DMS153 treated with DMSO at 0.1 percent for 48 hours (cell line): ENCODE measurements at regions not wholly inside any gene's neighbourhood (a gene's known extent, or its start where the extent isn't known, plus 50 kb on each side); places are given as distances from the start of the nearest gene placed in this dataset.
"Not testable (repeated sequence)": the region's sequence is repeated elsewhere in the genome, so short reads cannot be mapped to it uniquely, and the experiment has no call there.

Experiments used
- DNase-seq: peaks from one replicate; lab custom pipeline; 2025; ENCODE audit not compliant: unreplicated experiment; lab: John Stamatoyannopoulos, UW

DNA sequence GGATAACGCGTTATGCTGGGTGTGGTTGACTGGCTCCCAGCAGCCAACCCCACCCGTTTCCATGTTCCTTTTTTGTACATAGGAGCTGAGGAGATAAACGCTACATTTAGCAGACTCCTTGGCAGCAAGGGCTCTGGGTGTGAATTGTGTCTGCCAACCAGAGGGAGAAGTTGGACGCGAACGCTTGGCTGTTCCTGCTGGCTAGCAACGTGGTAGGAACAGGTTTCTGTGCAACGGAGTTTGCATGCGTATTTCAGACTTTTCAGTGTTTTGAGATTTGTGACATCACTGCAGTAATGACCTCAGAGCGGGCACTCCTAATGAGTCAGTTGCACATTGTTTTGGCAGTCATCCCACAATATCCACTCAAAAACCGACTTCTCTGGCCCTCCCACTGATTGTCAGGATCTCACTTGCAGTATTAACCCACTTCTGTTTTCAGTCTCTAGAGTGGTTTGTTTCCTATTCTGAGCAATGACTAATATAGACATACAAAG is 98.7 kb upstream of the RGS1 start:
- DNase-seq: no peak

DNA sequence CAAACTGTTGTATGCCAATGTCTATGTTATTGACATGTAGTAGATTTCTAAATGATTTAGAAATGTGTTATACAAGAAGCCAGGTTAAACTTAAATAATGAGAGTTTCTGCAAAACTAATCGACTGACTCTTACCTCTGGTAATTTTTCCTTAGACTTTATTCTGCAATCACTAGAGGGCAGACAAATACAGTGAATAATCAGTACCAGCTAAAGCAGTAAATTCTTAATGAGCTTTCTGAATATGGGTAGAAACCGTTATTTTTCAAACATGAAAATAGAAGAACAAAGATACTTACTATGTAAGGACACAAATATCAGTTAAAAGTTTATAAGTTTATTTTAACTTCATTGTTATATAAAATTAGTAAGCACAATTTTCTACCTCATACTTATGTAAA is 97.9 kb upstream of the RGS1 start:
- DNase-seq: peak; percentile 47

- no peak for DNase-seq
Observed at GRCh38 chr1:192485692-192486436, 89.7 kb upstream of the RGS1 start.

DNA sequence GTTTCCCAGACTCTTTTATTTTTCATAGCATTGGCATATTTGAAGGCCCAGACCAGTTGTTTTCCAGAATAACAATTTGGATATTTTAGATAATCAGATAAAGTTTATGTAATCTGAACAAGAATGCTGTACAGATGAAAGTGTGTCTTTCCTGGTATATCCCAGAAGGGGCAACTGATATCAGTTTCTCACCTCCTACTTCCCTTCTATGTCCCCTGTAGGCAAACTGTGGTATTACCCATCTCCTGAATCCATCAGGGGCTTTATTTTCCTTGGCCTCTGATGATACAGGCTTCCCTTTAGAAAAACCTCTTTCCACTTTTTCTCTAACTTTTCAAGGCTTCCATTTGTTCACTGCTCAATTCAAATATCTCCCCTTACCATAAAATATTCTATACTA is 87.5 kb upstream of the RGS1 start:
- no peak for DNase-seq

DNA sequence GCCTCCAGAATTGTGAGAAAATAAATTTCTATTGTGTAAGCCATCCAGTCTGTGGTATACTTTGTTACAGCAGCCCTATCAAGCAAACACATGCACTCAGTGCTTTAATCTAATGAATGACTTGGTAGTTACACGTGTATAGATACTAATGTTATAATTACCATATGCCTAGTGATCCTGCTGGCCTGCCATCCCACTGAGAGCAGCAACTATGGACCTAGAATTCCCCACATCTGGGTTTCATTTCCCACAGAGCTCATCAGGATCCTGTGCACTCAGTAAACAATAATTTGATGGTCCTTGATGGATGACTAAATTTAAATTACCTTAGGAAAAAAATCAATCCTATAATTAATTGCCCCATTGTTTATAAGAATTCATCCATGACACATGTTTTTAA is 86.5 kb upstream of the RGS1 start:
- DNase-seq: no peak

- DNase-seq: peak; percentile 82
Observed at GRCh38 chr1:192489748-192490147, 85.8 kb upstream of the RGS1 start.

GRCh38 chr1:192491804-192492554 is 83.6 kb upstream of the RGS1 start:
- DNase-seq: no peak

GRCh38 chr1:192493584-192493983 is 82.0 kb upstream of the RGS1 start:
- DNase-seq: no peak

DNA sequence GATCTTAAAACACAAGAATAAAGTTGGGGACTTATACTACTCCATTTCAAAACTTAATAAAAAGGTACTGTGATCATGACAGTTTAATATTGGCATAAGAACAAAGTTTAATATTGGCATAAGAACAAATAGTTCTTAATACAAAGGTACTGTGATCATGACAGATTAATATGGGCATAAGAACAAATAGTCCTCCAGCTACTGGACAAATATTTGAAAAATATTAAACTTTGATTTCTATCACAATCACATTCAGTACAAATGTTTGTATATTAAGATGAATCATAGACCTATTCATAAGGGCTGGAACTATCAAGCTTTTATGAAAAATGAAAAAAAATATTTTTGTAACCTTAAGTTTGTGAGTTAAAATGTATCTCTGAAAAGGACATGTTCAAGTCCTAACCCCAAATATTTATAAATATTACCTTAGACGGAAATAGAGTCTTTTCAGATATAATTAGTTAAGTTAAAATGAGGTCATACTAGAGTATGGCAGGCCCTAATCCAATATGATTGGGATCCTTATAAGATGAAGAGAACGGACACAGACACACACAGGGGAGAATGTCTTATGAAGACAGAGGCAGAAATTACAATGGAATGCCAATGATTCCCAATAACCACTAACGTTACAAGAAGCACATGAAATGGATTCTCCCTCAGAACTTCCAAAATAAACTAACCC is 79.1 kb upstream of the RGS1 start:
- DNase-seq: no peak

GRCh38 chr1:192497214-192497794 is 78.3 kb upstream of the RGS1 start:
- no peak for DNase-seq

GRCh38 chr1:192498092-192498491 is 77.5 kb upstream of the RGS1 start:
- not testable (repeated sequence) for DNase-seq

- not testable (repeated sequence) for DNase-seq
Observed at GRCh38 chr1:192499061-192499581, 76.5 kb upstream of the RGS1 start.

DNA sequence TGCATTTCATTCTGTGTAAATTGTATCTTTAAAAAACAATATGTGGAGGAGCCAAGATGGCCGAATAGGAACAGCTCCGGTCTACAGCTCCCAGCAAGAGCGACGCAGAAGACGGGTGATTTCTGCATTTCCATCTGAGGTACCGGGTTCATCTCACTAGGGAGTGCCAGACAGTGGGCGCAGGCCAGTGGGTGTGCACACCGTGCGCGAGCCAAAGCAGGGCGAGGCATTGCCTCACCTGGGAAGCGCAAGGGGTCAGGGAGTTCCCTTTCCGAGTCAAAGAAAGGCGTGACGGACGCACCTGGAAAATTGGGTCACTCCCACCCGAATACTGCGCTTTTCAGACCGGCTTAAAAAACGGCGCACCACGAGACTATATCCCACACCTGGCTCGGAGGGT is 75.0 kb upstream of the RGS1 start:
- not testable (repeated sequence) for DNase-seq

DNA sequence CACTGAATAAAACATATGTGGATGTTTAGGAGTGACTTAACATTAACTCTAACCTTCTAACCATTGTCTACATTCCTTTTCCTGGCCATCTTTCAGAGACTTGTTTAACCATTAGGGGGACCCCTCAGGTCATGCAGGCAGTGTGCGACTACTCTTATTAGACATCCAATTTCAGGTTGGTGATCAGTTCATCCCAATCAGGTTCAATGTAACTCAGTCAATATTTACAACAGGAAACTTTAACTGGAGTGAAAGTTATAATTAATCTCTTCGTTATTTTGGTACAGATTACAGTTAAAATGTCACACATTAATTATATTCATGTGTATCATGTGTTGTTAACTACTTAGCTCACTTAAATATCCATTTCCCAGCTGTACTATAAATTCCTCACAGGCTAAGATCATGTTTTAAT is 68.8 kb upstream of the RGS1 start:
- no peak for DNase-seq

GRCh38 chr1:192512426-192513162 is 63.0 kb upstream of the RGS1 start:
- DNase-seq: no peak

- no peak for DNase-seq
Observed at GRCh38 chr1:192513196-192513595, 62.4 kb upstream of the RGS1 start.

DNA sequence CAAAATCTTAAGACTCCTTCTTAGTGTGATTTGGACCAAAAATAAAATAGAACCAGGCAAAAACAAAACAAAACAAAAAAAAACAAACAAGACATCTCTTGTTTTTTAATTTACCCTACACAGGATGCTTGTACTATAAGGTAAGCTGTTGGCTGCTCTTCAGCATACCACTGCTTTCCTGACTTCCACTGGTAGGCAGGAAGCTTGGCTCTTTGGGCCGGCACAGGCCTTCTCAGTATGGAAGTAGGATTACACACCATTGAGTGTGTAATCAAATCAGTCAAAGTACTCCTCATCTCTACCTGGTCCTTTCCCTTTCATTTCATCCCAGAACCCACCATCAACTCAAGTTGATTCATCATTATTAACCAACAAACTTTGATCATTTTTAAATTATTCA is 61.9 kb upstream of the RGS1 start:
- no peak for DNase-seq

GRCh38 chr1:192516776-192517297 is 58.7 kb upstream of the RGS1 start:
- DNase-seq: no peak

DNA sequence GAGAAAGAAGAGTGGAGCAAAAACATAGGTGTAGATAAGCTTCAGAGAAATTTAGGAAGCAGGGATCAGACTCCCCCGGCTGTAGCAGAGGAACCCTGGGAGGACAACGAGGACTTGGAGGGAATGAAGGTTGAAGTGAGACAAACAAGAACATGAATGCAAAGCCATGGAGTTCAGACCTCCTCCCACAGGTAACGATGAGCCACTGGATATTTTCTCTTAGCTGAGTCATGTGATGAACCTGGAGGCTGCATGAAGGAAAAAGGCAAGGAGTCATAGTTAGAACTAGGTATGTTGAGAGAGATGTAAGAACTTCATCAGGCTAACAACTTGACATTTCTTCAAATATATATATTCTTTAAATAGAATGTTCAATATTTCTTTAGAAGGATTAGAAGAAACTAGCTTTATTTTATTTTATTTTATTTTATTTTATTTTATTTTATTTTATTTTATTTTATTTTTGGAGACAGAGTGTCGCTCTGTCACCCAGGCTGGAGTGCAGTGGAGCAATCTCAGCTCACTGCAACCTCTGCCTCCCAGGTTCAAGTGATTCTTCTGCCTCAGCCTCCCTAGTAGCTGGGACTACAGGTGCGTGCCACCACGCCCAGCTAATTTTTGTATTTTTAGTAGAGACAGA is 57.7 kb upstream of the RGS1 start:
- not testable (repeated sequence) for DNase-seq

DNA sequence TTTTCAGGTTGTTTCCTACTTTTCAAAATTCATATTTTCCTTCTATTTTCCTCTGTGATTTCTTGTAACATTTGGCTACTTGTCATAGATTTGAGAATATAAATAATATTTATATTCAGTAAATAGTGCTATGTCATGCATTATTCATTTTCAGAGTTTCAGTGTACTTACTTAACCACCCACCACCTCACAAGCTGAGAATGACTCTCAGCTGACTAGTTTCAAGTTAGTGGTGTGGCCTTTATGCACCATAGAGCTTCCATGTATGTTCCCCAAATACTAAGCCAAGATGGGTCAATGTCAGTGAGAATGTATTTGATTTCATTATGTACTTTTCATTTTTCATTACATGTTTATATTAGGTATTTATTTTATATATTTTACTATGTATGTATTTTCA is 56.9 kb upstream of the RGS1 start:
- DNase-seq: no peak
